ENCODE measurements at regions not wholly inside any gene's neighbourhood (a gene's known extent, or its start where the extent isn't known, plus 50 kb on each side); places are given as distances from the start of the nearest gene placed in this dataset.

DNA sequence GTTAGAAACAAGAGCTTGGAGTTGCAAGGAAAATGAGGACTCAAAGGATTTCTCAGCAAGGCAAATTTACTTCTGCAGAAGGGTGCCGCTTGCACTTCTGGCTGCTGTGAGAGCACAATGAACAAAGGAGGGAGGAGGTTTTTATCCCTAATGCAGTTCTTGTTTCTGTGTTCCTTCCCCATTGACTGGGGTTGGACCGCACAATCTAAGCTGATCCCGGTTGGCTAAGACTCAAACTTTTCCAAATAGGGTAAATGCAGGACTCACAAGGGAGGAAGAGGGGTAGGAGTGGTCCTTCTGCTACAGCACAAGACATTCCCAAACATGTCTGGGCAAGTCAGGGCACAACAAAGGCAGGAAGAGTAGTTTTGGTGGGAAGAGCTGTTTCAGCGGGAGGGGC is 249.6 kb upstream of the MOCS1 start:
- no peak overlapping the region for H3K27ac ChIP-seq (ENCODE audit: low read depth, low read length)
- H3K36me3 ChIP-seq (ENCODE audit: control insufficient read depth in 1 of 2, insufficient read depth in 2 of 2, low read length in 2 of 2) = no peaks in the 10 kb centered on the region
- H3K4me1 ChIP-seq (ENCODE audit: control insufficient read depth in 1 of 2, insufficient read depth in 2 of 2, low read length in 2 of 2) = no peaks in the 10 kb centered on the region
- H3K4me3 ChIP-seq (ENCODE audit: low read depth in 1 of 2, low read length in 2 of 2) = no peak overlapping the region
- no peaks in the 10 kb centered on the region for H3K27me3 ChIP-seq (ENCODE audit: control insufficient read depth in 1 of 2, insufficient read depth in 2 of 2, low read length in 2 of 2)
- peaks cover 2 to 13% of the 10 kb centered on the region in 2 donors for H3K9me3 ChIP-seq (ENCODE audit: control insufficient read depth in 1 of 2, low read length in 2 of 2)
- H3K9ac ChIP-seq (ENCODE audit: low read depth in 1 of 2, low read length in 2 of 2) = no peak overlapping the region

DNA sequence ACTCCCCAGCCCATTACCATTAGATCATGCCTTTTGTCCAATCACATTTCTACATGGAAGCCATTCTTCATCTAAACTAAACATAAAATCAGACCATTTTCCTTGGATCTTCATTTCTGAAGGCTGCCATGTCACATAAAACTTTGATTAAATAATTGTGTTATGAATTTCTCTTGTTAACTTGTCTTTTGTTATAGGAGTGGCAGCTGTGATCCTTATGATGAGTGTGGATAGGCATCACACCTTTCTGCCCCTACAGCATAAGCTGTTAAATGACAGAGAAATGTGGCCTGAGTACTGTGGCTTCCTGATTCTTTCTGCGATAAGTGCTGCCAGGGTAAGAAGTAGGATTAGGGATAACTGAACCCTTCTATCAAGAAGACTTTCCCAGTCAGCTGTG is 247.1 kb upstream of the MOCS1 start:
- Histone ChIP-seq H3K36me3 (ENCODE audit: control insufficient read depth in 1 of 2, insufficient read depth in 2 of 2, low read length in 2 of 2) (no peaks in the 10 kb centered on the region), H3K27me3 (ENCODE audit: control insufficient read depth in 1 of 2, insufficient read depth in 2 of 2, low read length in 2 of 2) (no peaks in the 10 kb centered on the region), H3K9me3 (ENCODE audit: control insufficient read depth in 1 of 2, low read length in 2 of 2) (peaks cover 2 to 13% of the 10 kb centered on the region in 2 donors), H3K27ac (ENCODE audit: low read depth, low read length) (no peak overlapping the region), H3K4me1 (ENCODE audit: control insufficient read depth in 1 of 2, insufficient read depth in 2 of 2, low read length in 2 of 2) (no peaks in the 10 kb centered on the region), H3K9ac (ENCODE audit: low read depth in 1 of 2, low read length in 2 of 2) (no peak overlapping the region), H3K4me3 (ENCODE audit: low read depth in 1 of 2, low read length in 2 of 2) (no peak overlapping the region)

DNA sequence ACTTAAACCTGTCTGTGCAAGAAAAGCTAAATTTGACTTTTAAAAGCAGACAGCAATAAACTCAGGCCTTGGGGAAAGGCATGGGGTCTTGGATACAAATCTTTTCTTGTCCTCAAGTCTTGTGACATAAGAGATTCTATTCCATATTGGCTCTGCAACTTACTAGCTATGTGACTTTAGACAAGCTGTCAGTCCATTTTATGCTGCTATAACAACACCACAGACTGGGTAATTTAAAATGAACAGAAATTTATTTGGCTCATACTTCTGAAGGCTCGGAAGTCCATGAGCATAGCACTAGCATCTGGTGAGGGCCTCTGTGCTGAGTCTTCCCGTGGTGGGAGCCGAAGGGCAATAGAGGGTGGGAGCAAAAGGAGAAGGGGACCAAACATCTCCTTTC is 246.0 kb upstream of the MOCS1 start:
- H3K4me1 ChIP-seq (ENCODE audit: control insufficient read depth in 1 of 2, insufficient read depth in 2 of 2, low read length in 2 of 2) = no peaks in the 10 kb centered on the region
- peaks cover 2 to 13% of the 10 kb centered on the region in 2 donors for H3K9me3 ChIP-seq (ENCODE audit: control insufficient read depth in 1 of 2, low read length in 2 of 2)
- no peak overlapping the region for H3K9ac ChIP-seq (ENCODE audit: low read depth in 1 of 2, low read length in 2 of 2)
- no peak overlapping the region for H3K4me3 ChIP-seq (ENCODE audit: low read depth in 1 of 2, low read length in 2 of 2)
- no peaks in the 10 kb centered on the region for H3K36me3 ChIP-seq (ENCODE audit: control insufficient read depth in 1 of 2, insufficient read depth in 2 of 2, low read length in 2 of 2)
- H3K27me3 ChIP-seq (ENCODE audit: control insufficient read depth in 1 of 2, insufficient read depth in 2 of 2, low read length in 2 of 2) = no peaks in the 10 kb centered on the region
- no peak overlapping the region for H3K27ac ChIP-seq (ENCODE audit: low read depth, low read length)

DNA sequence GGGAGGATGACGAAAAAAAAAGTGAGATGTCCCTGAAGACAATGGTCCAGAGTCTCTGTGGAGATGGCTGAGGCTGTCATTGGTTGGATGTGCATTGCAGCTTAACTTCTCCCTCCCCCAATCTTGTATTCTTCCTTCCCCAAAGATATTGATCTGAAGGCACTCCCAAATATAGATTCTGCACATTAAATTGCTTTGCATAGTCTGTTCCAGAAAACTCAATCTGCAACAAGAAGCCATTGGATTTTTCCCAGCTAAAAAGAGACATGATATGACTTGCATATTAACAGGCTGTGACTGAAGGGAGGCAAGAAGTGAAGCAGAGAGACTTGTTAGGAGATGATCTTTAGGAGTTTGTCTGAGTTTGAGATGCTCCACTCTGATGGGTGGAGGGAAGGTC is 245.2 kb upstream of the MOCS1 start:
- H3K36me3 ChIP-seq (ENCODE audit: control insufficient read depth in 1 of 2, insufficient read depth in 2 of 2, low read length in 2 of 2) = no peaks in the 10 kb centered on the region
- H3K9me3 ChIP-seq (ENCODE audit: control insufficient read depth in 1 of 2, low read length in 2 of 2) = peaks cover 2 to 13% of the 10 kb centered on the region in 2 donors
- no peaks in the 10 kb centered on the region for H3K27me3 ChIP-seq (ENCODE audit: control insufficient read depth in 1 of 2, insufficient read depth in 2 of 2, low read length in 2 of 2)
- no peaks in the 10 kb centered on the region for H3K4me1 ChIP-seq (ENCODE audit: control insufficient read depth in 1 of 2, insufficient read depth in 2 of 2, low read length in 2 of 2)
- no peak overlapping the region for H3K9ac ChIP-seq (ENCODE audit: low read depth in 1 of 2, low read length in 2 of 2)
- H3K27ac ChIP-seq (ENCODE audit: low read depth, low read length) = no peak overlapping the region
- no peak overlapping the region for H3K4me3 ChIP-seq (ENCODE audit: low read depth in 1 of 2, low read length in 2 of 2)

DNA sequence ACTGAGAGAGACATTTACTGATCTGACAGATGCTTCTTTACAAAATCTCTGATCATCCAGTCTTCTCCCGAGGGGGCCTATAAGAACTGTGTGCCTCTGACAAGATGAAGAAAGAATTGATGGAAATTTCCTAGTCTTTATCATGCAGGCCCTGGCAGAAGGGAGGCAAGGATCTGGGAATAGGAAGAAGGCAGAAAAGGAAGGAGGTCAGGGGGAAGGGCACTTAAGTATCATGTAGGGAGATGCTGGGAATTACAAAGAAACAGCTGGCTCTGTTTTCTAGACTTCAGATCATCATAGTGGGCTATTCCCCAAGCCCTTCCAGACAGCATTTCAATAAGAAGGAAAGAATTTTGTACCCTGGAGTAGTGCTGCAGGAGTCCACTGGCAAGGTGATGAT is 243.3 kb upstream of the MOCS1 start:
- Histone ChIP-seq H3K9ac (ENCODE audit: low read depth in 1 of 2, low read length in 2 of 2) (no peak overlapping the region), H3K36me3 (ENCODE audit: control insufficient read depth in 1 of 2, insufficient read depth in 2 of 2, low read length in 2 of 2) (no peaks in the 10 kb centered on the region), H3K4me1 (ENCODE audit: control insufficient read depth in 1 of 2, insufficient read depth in 2 of 2, low read length in 2 of 2) (no peaks in the 10 kb centered on the region), H3K27ac (ENCODE audit: low read depth, low read length) (no peak overlapping the region), H3K4me3 (ENCODE audit: low read depth in 1 of 2, low read length in 2 of 2) (no peak overlapping the region), H3K9me3 (ENCODE audit: control insufficient read depth in 1 of 2, low read length in 2 of 2) (no peaks in the 10 kb centered on the region), H3K27me3 (ENCODE audit: control insufficient read depth in 1 of 2, insufficient read depth in 2 of 2, low read length in 2 of 2) (no peaks in the 10 kb centered on the region)

DNA sequence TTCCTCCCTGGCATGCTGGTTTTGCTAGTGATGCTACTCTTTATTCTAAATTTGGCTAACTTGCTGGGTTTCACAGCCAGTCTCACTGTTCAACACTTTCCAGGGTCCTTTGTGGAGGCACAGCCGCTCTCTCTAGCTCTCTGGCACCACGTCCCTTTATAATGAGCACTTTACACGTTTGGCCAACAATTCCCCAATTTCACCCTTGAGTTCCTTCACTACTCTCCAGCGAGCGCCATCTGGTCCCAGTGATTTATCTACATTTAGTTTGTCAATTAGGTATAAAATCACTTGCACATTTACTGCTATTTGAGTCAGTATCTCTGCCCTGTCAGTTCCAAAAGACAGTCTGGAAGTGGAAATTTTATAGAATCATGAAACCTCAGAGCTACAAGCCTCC is 241.9 kb upstream of the MOCS1 start:
- Histone ChIP-seq H3K9ac (ENCODE audit: low read depth in 1 of 2, low read length in 2 of 2) (no peak overlapping the region), H3K4me3 (ENCODE audit: low read depth in 1 of 2, low read length in 2 of 2) (no peak overlapping the region), H3K9me3 (ENCODE audit: control insufficient read depth in 1 of 2, low read length in 2 of 2) (no peaks in the 10 kb centered on the region), H3K27ac (ENCODE audit: low read depth, low read length) (no peak overlapping the region), H3K27me3 (ENCODE audit: control insufficient read depth in 1 of 2, insufficient read depth in 2 of 2, low read length in 2 of 2) (no peaks in the 10 kb centered on the region), H3K4me1 (ENCODE audit: control insufficient read depth in 1 of 2, insufficient read depth in 2 of 2, low read length in 2 of 2) (no peaks in the 10 kb centered on the region), H3K36me3 (ENCODE audit: control insufficient read depth in 1 of 2, insufficient read depth in 2 of 2, low read length in 2 of 2) (no peaks in the 10 kb centered on the region)

DNA sequence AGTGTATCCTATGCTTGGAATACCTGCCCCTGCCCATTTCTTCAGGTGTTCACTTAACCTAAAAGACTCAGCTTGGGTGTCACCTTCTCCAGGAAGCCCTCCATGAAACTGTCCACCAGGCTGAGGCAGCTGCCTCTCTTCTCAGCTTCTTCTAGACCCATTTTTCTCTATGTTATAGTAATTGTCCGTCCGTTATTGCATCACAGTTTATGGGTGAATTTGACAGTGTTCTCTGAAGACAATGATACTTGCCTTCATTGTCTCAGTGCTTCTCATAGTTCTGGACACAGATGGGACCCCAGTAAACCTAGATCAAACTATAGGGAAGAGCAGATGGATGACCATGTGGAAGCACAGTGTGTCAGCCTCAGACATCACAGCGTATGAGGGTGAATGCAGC is 238.0 kb upstream of the MOCS1 start:
- H3K9me3 ChIP-seq (ENCODE audit: control insufficient read depth in 1 of 2, low read length in 2 of 2) = no peaks in the 10 kb centered on the region
- H3K27me3 ChIP-seq (ENCODE audit: control insufficient read depth in 1 of 2, insufficient read depth in 2 of 2, low read length in 2 of 2) = no peaks in the 10 kb centered on the region
- H3K4me1 ChIP-seq (ENCODE audit: control insufficient read depth in 1 of 2, insufficient read depth in 2 of 2, low read length in 2 of 2) = no peaks in the 10 kb centered on the region
- H3K9ac ChIP-seq (ENCODE audit: low read depth in 1 of 2, low read length in 2 of 2) = no peak overlapping the region
- H3K36me3 ChIP-seq (ENCODE audit: control insufficient read depth in 1 of 2, insufficient read depth in 2 of 2, low read length in 2 of 2) = no peaks in the 10 kb centered on the region
- no peak overlapping the region for H3K4me3 ChIP-seq (ENCODE audit: low read depth in 1 of 2, low read length in 2 of 2)
- H3K27ac ChIP-seq (ENCODE audit: low read depth, low read length) = no peak overlapping the region

DNA sequence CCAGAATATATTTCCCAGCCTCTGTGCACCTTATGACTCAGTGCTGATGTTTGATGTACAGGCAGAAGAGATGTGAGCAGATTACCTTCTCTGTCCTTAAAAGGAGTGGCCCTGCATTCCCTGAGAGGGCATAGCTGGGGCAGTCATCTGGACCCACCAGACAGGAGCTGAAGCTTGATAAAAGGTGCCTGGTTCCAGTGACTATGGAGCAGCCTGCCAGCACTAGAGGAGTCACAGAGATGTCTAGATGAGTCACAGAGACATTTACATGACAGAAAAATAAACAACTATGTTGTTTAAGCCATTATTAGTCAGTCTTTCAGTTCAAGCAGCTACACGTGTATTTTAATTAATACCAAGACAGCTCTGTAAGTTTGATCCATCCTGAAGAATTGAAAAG is 237.1 kb upstream of the MOCS1 start:
- Histone ChIP-seq H3K4me1 (ENCODE audit: control insufficient read depth in 1 of 2, insufficient read depth in 2 of 2, low read length in 2 of 2) (no peaks in the 10 kb centered on the region), H3K27me3 (ENCODE audit: control insufficient read depth in 1 of 2, insufficient read depth in 2 of 2, low read length in 2 of 2) (peaks cover 0 to 2% of the 10 kb centered on the region in 2 donors), H3K36me3 (ENCODE audit: control insufficient read depth in 1 of 2, insufficient read depth in 2 of 2, low read length in 2 of 2) (no peaks in the 10 kb centered on the region), H3K9ac (ENCODE audit: low read depth in 1 of 2, low read length in 2 of 2) (no peak overlapping the region), H3K4me3 (ENCODE audit: low read depth in 1 of 2, low read length in 2 of 2) (no peak overlapping the region), H3K9me3 (ENCODE audit: control insufficient read depth in 1 of 2, low read length in 2 of 2) (no peaks in the 10 kb centered on the region), H3K27ac (ENCODE audit: low read depth, low read length) (no peak overlapping the region)

DNA sequence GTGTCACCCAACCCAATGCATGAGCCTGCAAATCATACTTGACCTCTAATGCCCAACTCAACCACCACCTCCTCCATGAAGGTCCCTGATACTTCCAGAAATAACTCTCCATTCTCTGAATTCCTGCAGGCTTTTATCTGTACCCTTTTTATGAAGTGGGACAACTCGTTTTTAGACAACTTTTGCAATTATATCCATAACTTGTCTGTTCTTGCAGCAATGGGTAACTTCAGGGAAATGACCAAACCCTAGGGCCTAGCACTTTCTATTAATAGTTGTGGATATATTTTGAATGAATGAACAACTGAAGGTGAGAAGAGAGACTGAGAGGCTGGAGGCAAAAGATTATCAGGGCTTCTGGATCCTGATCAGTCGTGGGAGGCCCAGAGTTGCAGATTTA is 236.6 kb upstream of the MOCS1 start:
- Histone ChIP-seq H3K27me3 (ENCODE audit: control insufficient read depth in 1 of 2, insufficient read depth in 2 of 2, low read length in 2 of 2) (peaks cover 0 to 2% of the 10 kb centered on the region in 2 donors), H3K9me3 (ENCODE audit: control insufficient read depth in 1 of 2, low read length in 2 of 2) (no peaks in the 10 kb centered on the region), H3K4me3 (ENCODE audit: low read depth in 1 of 2, low read length in 2 of 2) (no peak overlapping the region), H3K36me3 (ENCODE audit: control insufficient read depth in 1 of 2, insufficient read depth in 2 of 2, low read length in 2 of 2) (no peaks in the 10 kb centered on the region), H3K9ac (ENCODE audit: low read depth in 1 of 2, low read length in 2 of 2) (no peak overlapping the region), H3K27ac (ENCODE audit: low read depth, low read length) (no peak overlapping the region), H3K4me1 (ENCODE audit: control insufficient read depth in 1 of 2, insufficient read depth in 2 of 2, low read length in 2 of 2) (no peaks in the 10 kb centered on the region)

DNA sequence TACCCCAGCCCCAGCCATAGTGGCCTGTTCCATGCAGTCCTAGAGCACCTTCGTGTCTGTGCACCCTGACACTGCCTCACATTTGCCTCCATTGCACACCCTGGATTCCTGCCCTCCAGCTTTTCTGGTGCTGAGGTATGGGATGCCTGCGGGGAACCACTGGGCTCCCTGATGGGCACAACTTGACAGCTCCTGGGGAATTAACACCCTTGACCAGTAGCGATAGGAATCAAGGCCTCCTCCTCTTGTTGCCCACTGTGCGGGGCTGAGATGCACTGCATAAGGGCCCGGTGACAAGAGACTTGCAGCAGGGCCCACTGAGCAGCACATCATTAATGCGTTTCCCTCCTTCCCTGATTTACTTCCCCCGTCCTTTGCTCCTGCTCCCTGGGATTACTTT is 235.6 kb upstream of the MOCS1 start:
- no peak overlapping the region for H3K27ac ChIP-seq (ENCODE audit: low read depth, low read length)
- H3K27me3 ChIP-seq (ENCODE audit: control insufficient read depth in 1 of 2, insufficient read depth in 2 of 2, low read length in 2 of 2) = peaks cover 0 to 2% of the 10 kb centered on the region in 2 donors
- H3K9ac ChIP-seq (ENCODE audit: low read depth in 1 of 2, low read length in 2 of 2) = no peak overlapping the region
- H3K4me1 ChIP-seq (ENCODE audit: control insufficient read depth in 1 of 2, insufficient read depth in 2 of 2, low read length in 2 of 2) = peaks cover 0 to 5% of the 10 kb centered on the region in 2 donors
- no peaks in the 10 kb centered on the region for H3K9me3 ChIP-seq (ENCODE audit: control insufficient read depth in 1 of 2, low read length in 2 of 2)
- H3K36me3 ChIP-seq (ENCODE audit: control insufficient read depth in 1 of 2, insufficient read depth in 2 of 2, low read length in 2 of 2) = no peaks in the 10 kb centered on the region
- no peak overlapping the region for H3K4me3 ChIP-seq (ENCODE audit: low read depth in 1 of 2, low read length in 2 of 2)

DNA sequence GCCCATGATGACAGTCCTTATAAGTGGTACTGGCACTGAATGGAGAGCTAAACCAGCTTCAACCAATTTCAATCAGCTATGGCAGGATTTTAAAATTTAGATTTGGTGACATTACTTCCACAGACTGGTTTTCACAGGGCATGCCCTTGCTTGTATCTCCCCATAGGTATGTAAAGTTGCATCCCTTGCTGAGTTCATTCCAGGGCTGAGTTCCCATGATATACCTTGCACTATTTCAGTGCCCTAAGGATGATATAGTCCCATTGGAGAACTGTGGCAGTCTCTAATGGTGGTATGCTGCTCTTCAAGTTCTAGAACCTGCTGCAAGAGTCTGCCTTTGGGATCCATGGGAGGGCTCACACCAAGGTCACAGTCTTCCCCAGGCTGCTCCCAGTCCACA is 232.7 kb upstream of the MOCS1 start:
- Histone ChIP-seq H3K4me3 (ENCODE audit: low read depth in 1 of 2, low read length in 2 of 2) (no peak overlapping the region), H3K9me3 (ENCODE audit: control insufficient read depth in 1 of 2, low read length in 2 of 2) (no peaks in the 10 kb centered on the region), H3K4me1 (ENCODE audit: control insufficient read depth in 1 of 2, insufficient read depth in 2 of 2, low read length in 2 of 2) (peaks cover 0 to 5% of the 10 kb centered on the region in 2 donors), H3K36me3 (ENCODE audit: control insufficient read depth in 1 of 2, insufficient read depth in 2 of 2, low read length in 2 of 2) (no peaks in the 10 kb centered on the region), H3K27me3 (ENCODE audit: control insufficient read depth in 1 of 2, insufficient read depth in 2 of 2, low read length in 2 of 2) (peaks cover 0 to 2% of the 10 kb centered on the region in 2 donors), H3K9ac (ENCODE audit: low read depth in 1 of 2, low read length in 2 of 2) (no peak overlapping the region), H3K27ac (ENCODE audit: low read depth, low read length) (no peak overlapping the region)

All from duodenal mucosa (tissue), 2 donors.